ENCODE measurements at regions not wholly inside any gene's neighbourhood (a gene's known extent, or its start where the extent isn't known, plus 50 kb on each side); places are given as distances from the start of the nearest gene placed in this dataset.

DNA sequence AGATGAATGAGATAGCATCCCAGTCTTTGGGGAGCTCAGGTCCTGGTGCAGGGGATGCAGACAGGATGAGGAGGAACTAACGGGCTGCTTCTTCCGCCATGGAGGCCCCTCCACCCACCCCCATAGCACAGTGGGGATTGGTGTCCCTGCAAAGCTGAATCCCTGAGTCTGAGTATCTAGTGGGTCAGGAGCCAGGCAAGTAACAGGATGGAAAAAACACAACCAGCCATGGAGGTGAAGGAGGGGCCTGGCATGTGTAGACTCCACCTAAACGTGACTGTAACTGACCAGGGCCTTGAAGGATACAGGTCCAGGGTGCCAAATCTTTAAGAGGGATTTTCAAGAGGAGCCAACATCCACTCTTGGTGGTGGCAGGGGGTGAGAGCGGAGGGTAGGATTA lies 327.8 kb upstream of the MSX2 start:
- Mint-ChIP-seq H3K27ac (no peak overlapping the region), H3K9me3 (no peaks in the 10 kb centered on the region)

DNA sequence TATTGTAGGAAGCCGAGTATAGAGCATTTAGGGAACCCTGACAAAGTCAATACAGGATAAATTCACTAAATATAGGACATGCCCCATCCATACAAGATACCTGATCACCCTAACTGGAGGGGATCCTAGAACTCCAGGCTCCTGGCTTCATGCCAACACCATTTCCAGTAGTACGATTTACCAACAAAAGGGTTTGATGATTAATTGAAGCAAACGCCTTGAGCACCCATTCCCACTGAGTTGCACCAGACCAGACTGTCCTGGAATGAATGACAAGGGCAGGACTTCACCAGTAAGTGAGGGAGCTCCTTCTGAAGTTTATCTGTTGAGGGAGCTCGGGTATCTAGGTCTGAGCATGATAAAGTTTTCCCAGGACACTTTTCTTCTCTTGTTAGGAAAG lies 327.2 kb upstream of the MSX2 start:
- Mint-ChIP-seq H3K36me3 (ENCODE audit: low read depth) (no peaks in the 10 kb centered on the region), H3K9me3 (no peaks in the 10 kb centered on the region), H3K4me3 (no peak overlapping the region), H3K27me3 (ENCODE audit: low read depth) (no peaks in the 10 kb centered on the region), H3K4me1 (ENCODE audit: low read depth) (no peaks in the 10 kb centered on the region), H3K27ac (no peak overlapping the region)
- DNase-seq (ENCODE audit: low spot score), result no peak

More for the DNA sequence above, 327.8 kb upstream of the MSX2 start:
- DNase-seq (ENCODE audit: low spot score), result no peak
- Mint-ChIP-seq H3K27me3 (ENCODE audit: low read depth) (no peaks in the 10 kb centered on the region), H3K36me3 (ENCODE audit: low read depth) (no peaks in the 10 kb centered on the region), H3K4me1 (ENCODE audit: low read depth) (no peaks in the 10 kb centered on the region), H3K4me3 (no peak overlapping the region)

DNA sequence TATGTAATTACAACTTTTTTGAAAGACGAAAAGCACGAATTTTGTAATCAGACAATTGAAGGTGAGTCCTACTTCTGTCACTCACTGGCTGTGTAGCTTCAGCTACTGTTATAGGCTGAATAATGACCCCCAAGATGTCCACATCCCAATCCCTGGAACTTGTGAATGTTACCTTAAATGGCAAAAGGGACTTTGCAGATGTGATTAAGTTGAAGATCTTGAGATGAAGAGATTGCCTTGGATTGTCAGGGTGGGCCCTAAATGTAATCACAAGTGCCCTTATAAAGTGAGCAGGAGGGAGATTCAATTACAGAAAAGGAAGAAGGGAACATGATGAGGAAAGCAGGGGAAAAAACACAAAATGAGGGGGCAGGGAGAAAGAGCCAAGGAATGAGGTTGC lies 326.2 kb upstream of the MSX2 start:
- Mint-ChIP-seq H3K36me3 (ENCODE audit: low read depth) (no peaks in the 10 kb centered on the region), H3K9me3 (no peaks in the 10 kb centered on the region), H3K4me3 (no peak overlapping the region), H3K27ac (no peak overlapping the region), H3K4me1 (ENCODE audit: low read depth) (no peaks in the 10 kb centered on the region), H3K27me3 (ENCODE audit: low read depth) (no peaks in the 10 kb centered on the region)
- no peak for DNase-seq (ENCODE audit: low spot score)

DNA sequence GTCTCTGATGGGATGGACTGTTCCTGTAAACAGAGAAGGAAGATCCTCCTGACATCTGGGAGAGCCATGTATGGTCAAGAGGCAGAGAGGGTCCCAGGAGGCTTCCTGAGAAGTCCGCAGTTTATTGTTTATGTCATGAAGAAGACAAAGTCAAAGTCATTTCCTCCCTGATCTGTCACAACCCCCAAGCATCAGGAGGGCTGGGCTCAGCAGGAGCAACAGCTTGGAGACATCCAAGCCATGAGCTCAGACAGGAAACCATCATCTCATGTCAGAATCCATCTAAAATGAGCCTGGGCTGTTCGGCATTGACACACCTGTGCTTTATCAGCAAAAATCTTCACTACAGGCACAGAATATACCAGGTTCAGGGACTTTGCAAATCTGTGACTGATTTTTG lies 325.0 kb upstream of the MSX2 start:
- Mint-ChIP-seq H3K36me3 (ENCODE audit: low read depth) (no peaks in the 10 kb centered on the region), H3K9me3 (no peaks in the 10 kb centered on the region), H3K27ac (no peak overlapping the region), H3K4me1 (ENCODE audit: low read depth) (no peaks in the 10 kb centered on the region), H3K4me3 (no peak overlapping the region), H3K27me3 (ENCODE audit: low read depth) (no peaks in the 10 kb centered on the region)
- no peak for DNase-seq (ENCODE audit: low spot score)

DNA sequence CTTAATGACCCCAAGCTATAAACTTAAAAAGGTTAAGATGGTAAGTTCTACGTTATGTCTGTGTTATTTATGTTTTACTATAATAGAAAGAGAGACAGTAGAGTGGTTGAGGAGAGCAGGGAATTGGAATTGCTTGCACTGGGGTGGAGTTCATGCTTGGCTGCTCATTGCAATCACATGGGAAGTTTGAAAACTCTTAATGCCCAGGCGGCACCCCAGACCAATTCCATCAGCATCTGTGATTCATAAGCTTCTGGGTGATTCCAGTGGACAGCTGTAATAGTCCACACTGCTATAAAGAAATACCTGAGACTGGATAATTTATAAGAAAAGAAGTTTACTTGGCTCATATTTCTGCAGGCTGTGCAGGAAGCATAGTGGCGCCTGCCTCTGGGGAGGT lies 323.9 kb upstream of the MSX2 start:
- H3K4me1 Mint-ChIP-seq (ENCODE audit: low read depth), result no peaks in the 10 kb centered on the region
- no peak for DNase-seq (ENCODE audit: low spot score)
- no peak overlapping the region for H3K27ac Mint-ChIP-seq
- no peaks in the 10 kb centered on the region for H3K9me3 Mint-ChIP-seq
- no peaks in the 10 kb centered on the region for H3K27me3 Mint-ChIP-seq (ENCODE audit: low read depth)
- H3K4me3 Mint-ChIP-seq, result no peak overlapping the region
- no peaks in the 10 kb centered on the region for H3K36me3 Mint-ChIP-seq (ENCODE audit: low read depth)

DNA sequence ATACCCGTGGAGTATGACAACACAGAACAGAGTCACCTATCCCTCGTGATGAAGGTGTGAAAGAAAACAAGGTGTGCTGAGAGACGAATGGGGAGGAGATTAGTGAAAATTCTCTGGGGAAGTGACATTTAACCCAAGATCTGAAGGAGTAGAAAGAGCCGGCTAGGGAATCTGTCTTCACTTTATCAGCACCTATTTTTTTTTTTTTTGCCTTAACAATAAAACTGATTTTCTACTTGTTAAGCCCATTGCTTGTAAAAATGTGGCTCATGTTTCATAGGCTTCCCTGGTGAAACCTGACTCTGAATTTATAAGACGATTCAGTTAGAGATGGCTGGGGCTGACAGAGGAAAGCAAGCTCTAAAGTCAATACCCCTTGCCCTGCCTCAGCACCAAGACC lies 322.6 kb upstream of the MSX2 start:
- no peaks in the 10 kb centered on the region for H3K9me3 Mint-ChIP-seq
- H3K4me1 Mint-ChIP-seq (ENCODE audit: low read depth), result no peaks in the 10 kb centered on the region
- DNase-seq (ENCODE audit: low spot score), result no peak
- H3K36me3 Mint-ChIP-seq (ENCODE audit: low read depth), result no peaks in the 10 kb centered on the region
- H3K27ac Mint-ChIP-seq, result no peak overlapping the region
- no peaks in the 10 kb centered on the region for H3K27me3 Mint-ChIP-seq (ENCODE audit: low read depth)
- H3K4me3 Mint-ChIP-seq, result no peak overlapping the region

DNA sequence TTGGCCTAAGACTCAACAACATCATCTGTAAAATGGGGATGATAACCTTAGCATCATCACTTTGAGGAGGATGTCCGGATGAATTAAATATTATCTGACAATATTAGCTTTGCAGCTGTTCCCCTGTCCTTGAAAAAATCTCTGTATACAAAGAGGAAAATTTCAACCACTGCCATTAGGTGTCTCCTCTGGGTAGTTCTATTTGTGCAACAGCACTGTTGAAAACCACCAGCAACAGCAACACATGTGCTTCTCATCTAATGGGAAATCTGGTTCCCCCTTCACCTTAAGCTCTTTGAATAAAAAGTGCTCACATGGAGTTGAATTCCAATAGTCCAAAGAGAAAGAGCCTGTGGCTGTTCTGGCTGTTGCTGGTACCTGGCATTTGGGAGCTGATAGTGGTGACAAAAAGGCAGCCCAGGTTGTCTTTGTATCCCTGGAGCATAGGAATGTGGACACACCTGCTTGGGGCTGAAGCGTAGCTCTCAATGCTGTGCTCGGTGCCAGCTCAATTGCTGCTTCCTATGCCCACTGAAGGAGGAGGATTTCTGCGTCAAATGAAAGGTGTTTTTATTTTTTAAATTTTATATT lies 322.1 kb upstream of the MSX2 start:
- no peak for DNase-seq (ENCODE audit: low spot score)
- Mint-ChIP-seq H3K27ac (no peak overlapping the region), H3K36me3 (ENCODE audit: low read depth) (no peaks in the 10 kb centered on the region), H3K4me1 (ENCODE audit: low read depth) (no peaks in the 10 kb centered on the region), H3K9me3 (no peaks in the 10 kb centered on the region), H3K27me3 (ENCODE audit: low read depth) (no peaks in the 10 kb centered on the region), H3K4me3 (no peak overlapping the region)

DNA sequence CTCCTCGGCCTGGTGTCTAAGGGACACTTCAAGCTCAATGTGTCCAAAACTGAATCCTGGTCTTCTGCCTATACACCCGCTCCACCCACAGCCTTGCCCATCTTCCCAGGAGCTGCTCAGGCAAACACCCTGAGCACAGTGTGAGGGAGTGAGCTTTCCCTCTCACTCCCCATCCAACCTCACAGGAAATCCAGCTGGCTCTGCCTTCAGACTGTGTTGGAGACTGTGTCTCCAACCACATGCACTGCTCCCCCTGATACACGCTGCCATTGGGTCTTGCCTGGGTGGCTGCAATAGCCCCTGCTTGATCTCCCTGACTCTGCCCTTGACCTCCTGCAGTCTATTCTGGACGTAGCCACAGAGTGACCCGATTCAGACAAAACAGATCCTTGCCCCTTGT lies 319.5 kb upstream of the MSX2 start:
- no peaks in the 10 kb centered on the region for H3K4me1 Mint-ChIP-seq (ENCODE audit: low read depth)
- DNase-seq (ENCODE audit: low spot score), result no peak
- no peak overlapping the region for H3K4me3 Mint-ChIP-seq
- no peaks in the 10 kb centered on the region for H3K27me3 Mint-ChIP-seq (ENCODE audit: low read depth)
- H3K36me3 Mint-ChIP-seq (ENCODE audit: low read depth), result no peaks in the 10 kb centered on the region
- no peak overlapping the region for H3K27ac Mint-ChIP-seq
- no peaks in the 10 kb centered on the region for H3K9me3 Mint-ChIP-seq

DNA sequence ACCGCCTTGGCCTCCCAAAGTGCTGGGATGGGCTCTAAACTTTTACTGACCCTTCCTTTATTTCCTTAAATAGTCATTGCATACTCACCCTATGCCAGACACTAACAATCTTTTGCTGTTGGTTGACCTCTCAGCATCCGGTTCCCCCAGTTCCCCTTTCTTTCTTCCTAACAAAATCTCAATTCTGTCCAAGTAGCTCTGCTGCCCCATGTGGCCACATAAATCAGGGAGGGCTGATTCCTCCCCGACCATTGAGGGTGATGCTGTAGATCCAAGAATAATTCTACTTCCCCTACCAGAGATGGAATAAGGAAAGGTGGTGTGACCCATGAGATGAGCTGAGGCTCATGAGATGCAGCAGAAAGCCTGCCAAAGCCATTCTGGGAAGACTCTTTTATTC lies 315.3 kb upstream of the MSX2 start:
- H3K9me3 Mint-ChIP-seq, result no peaks in the 10 kb centered on the region
- no peaks in the 10 kb centered on the region for H3K36me3 Mint-ChIP-seq (ENCODE audit: low read depth)
- no peak overlapping the region for H3K27ac Mint-ChIP-seq
- no peak overlapping the region for H3K4me3 Mint-ChIP-seq
- no peaks in the 10 kb centered on the region for H3K27me3 Mint-ChIP-seq (ENCODE audit: low read depth)
- no peaks in the 10 kb centered on the region for H3K4me1 Mint-ChIP-seq (ENCODE audit: low read depth)
- DNase-seq (ENCODE audit: low spot score), result no peak

DNA sequence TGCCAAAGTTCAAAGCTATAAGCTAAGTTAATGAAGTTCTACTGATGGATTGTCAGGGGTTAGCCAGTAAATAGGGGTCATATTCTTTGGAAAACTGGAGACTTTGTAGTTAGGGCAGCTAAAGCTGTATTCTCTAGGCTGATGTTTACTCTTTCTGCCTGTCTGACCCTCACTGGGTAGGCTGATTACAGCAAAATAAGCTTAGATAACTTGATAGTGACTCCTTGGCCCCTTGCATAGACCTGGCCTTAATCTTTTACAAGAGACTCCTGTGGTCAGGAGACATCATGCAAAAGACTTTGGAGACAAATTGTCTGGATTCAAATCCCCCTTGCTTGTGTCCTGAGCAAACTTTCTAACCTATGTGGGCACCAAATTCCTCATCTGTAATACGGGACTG lies 314.4 kb upstream of the MSX2 start:
- Mint-ChIP-seq H3K9me3 (no peaks in the 10 kb centered on the region), H3K27me3 (ENCODE audit: low read depth) (no peaks in the 10 kb centered on the region), H3K27ac (no peak overlapping the region), H3K4me3 (no peak overlapping the region), H3K36me3 (ENCODE audit: low read depth) (no peaks in the 10 kb centered on the region), H3K4me1 (ENCODE audit: low read depth) (no peaks in the 10 kb centered on the region)
- no peak for DNase-seq (ENCODE audit: low spot score)

DNA sequence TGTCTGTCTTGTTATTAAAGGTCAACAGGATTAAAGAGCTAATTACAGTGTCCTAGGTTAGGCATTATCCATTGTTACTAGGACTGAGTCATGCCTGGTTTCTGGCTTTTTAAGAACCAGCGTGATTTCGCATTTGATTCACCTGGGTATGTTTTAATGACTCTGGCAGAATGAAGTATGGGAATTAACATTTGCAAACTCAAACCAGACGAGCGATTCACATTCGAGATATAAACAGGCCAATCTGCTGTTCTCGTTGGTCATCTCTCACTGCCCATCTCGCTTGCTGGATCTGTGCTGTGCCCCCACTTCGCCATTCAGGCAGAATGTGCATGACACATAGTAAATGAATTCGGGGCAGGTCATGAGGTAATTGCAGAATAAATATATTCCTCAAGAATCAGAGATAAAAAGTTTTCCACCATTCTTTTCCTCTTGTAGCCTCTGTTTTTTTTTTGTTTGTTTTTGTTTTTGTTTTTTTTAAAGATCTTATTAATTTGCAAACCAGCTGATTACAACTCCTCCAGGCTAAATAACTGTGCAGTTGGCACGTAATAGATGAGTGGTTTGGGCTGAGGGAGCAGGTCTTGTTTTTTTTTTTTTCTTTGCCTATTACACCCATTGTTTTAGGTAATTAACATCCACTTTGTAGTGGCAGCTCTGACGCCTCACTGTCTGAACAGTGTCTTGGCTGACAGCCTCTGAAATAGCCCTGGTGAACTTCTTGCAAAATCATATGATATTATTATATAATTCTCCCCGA lies 313.5 kb upstream of the MSX2 start:
- H3K4me1 Mint-ChIP-seq (ENCODE audit: low read depth), result no peaks in the 10 kb centered on the region
- no peak for DNase-seq (ENCODE audit: low spot score)
- no peak overlapping the region for H3K4me3 Mint-ChIP-seq
- no peaks in the 10 kb centered on the region for H3K9me3 Mint-ChIP-seq
- no peaks in the 10 kb centered on the region for H3K36me3 Mint-ChIP-seq (ENCODE audit: low read depth)
- H3K27me3 Mint-ChIP-seq (ENCODE audit: low read depth), result no peaks in the 10 kb centered on the region
- H3K27ac Mint-ChIP-seq, result no peak overlapping the region

DNA sequence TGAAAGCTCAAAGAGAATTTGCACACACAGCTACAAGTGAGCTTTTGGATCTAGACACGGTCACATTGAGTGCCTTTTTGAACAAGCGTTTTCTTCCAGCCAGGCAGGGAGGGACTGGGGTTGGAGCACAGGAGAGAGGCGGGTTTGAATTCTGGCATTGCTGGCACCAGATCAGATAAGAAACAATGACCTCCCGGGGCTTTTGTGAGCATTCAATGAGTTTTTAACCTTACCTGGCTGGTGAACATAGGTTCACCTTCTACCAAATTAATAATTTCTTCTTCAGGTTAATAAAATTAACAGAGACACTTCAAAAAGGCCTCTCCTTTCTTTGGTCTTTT lies 312.9 kb upstream of the MSX2 start:
- Mint-ChIP-seq H3K27me3 (ENCODE audit: low read depth) (no peaks in the 10 kb centered on the region), H3K4me1 (ENCODE audit: low read depth) (no peaks in the 10 kb centered on the region), H3K36me3 (ENCODE audit: low read depth) (no peaks in the 10 kb centered on the region), H3K27ac (no peak overlapping the region), H3K9me3 (no peaks in the 10 kb centered on the region), H3K4me3 (no peak overlapping the region)
- DNase-seq (ENCODE audit: low spot score), result no peak

DNA sequence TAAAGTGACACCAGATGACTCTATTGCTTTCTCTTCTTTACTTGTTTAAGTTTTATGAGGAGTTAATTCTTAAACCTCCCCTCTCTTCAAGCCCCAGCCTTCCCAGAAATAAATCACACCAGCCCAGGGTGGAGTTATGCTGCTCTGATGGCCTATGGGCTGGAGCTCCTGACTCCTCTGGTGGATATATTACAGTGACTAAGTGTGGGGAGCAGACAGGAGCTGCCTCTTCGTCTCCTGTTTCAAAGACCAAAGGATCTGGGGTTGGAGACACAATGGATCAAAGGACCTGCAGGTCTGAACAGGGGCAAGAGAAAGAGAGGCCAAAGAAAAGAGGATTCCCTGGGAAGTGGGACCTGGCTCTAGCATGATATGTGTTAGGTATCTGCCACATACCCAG lies 312.0 kb upstream of the MSX2 start:
- Mint-ChIP-seq H3K27me3 (ENCODE audit: low read depth) (no peaks in the 10 kb centered on the region), H3K4me1 (ENCODE audit: low read depth) (no peaks in the 10 kb centered on the region), H3K4me3 (no peak overlapping the region), H3K9me3 (no peaks in the 10 kb centered on the region), H3K27ac (no peak overlapping the region), H3K36me3 (ENCODE audit: low read depth) (no peaks in the 10 kb centered on the region)
- no peak for DNase-seq (ENCODE audit: low spot score)

DNA sequence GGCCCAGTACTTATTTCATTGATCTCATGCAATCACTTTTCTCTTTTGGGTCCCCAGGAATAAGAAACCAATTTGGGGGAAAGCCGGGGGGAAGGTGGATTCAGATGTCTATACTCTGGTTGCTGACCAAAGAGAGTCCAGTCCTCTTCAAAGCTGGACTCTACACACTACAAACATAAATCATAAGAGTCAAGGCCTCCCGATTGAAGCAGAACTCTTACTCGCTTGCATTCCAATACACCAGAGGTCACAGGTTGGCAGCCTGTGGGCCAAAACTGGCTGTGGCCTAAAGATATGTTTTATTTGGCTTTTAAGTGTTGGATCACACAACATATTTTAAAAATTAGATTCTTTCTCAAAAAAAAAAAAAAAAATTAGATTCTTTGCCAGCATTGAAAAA lies 311.4 kb upstream of the MSX2 start:
- H3K27me3 Mint-ChIP-seq (ENCODE audit: low read depth), result no peaks in the 10 kb centered on the region

More for the DNA sequence above, 311.4 kb upstream of the MSX2 start:
- Mint-ChIP-seq H3K4me1 (ENCODE audit: low read depth) (no peaks in the 10 kb centered on the region), H3K9me3 (no peaks in the 10 kb centered on the region), H3K36me3 (ENCODE audit: low read depth) (no peaks in the 10 kb centered on the region), H3K4me3 (no peak overlapping the region), H3K27ac (no peak overlapping the region)
- no peak for DNase-seq (ENCODE audit: low spot score)
